Ascending aorta (tissue), 2 donors: ENCODE measurements at regions not wholly inside any gene's neighbourhood (a gene's known extent, or its start where the extent isn't known, plus 50 kb on each side); places are given as distances from the start of the nearest gene placed in this dataset.

Source experiments
- DNase-seq, 2 donors: peaks; one replicate each; pipeline ENCODE4 v3.0.0-alpha.2; 2019; ENCODE audit warnings: low spot score in 2 of 2
- H3K27ac ChIP-seq, 2 donors: fragments of 200-600 bp; sonication (generic); one replicate each; pipeline ENCODE4 v1.5.1; 2016 to 2017; ENCODE audit warnings: mild to moderate bottlenecking in 1 of 2
- H3K27me3 ChIP-seq: fragments of 200-600 bp; sonication (generic); one replicate; pipeline ENCODE4 v1.5.1; 2017
- H3K36me3 ChIP-seq, 2 donors: fragments of 200-600 bp; sonication (generic); one replicate each; pipeline ENCODE4 v1.5.1; 2016
- H3K4me1 ChIP-seq, 2 donors: fragments of 200-600 bp; sonication (generic); one replicate each; pipeline ENCODE4 v1.5.1; 2016 to 2017; ENCODE audit warnings: mild to moderate bottlenecking in 1 of 2
- H3K4me3 ChIP-seq, 2 donors: fragments of 200-600 bp; sonication (generic); one replicate each; pipeline ENCODE4 v1.5.1; 2016 to 2017; ENCODE audit warnings: mild to moderate bottlenecking in 1 of 2
- H3K9me3 ChIP-seq, 2 donors: fragments of 200-600 bp; sonication (generic); one replicate each; pipeline ENCODE4 v1.5.1; 2016
- intact Hi-C: fragments of 100-400 bp; cut with DNase I; formaldehyde crosslinking; loops from one replicate; pipeline ENCODE4 v1.15.1; 2023
- TF ChIP-seq, protein P1 (sequence below), 3 experiments: fragments of 200-600 bp in 2 of 3; fragments of 450-650 bp in 1 of 3; sonication (generic) in 2 of 3; IDR thresholded peaks; one replicate each; pipeline ENCODE4 v1.5.1; 2016 to 2019; ENCODE audit warnings: antibody characterized with exemption in 3 of 3, mild to moderate bottlenecking in 1 of 3, moderate library complexity in 1 of 3

DNA sequence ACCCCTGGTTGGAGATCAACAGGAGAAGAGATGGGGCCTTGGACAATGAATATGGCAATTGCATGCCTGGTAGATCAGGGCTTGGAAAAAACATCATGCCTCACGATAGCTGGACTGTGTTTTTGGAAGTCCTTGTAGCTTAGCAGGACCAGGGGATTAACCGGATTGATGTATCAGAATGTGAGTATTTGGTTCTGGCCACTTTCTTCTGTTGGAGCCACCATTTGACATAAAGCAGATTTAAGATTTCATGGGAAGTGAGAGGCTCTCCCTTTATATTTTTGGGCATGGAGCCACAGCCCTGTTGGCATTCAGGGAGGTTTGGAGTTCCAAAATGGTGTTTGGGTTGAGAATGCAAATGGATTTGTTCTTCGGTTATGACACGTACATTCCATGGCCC lies 424.7 kb upstream of the MAF start:
- Histone ChIP-seq H3K27ac (no peak overlapping the region), H3K4me3 (no peak overlapping the region), H3K36me3 (no peaks in the 10 kb centered on the region), H3K4me1 (no peaks in the 10 kb centered on the region), H3K9me3 (no peaks in the 10 kb centered on the region), H3K27me3 (no peaks in the 10 kb centered on the region)
- TF ChIP-seq, protein P1, sequence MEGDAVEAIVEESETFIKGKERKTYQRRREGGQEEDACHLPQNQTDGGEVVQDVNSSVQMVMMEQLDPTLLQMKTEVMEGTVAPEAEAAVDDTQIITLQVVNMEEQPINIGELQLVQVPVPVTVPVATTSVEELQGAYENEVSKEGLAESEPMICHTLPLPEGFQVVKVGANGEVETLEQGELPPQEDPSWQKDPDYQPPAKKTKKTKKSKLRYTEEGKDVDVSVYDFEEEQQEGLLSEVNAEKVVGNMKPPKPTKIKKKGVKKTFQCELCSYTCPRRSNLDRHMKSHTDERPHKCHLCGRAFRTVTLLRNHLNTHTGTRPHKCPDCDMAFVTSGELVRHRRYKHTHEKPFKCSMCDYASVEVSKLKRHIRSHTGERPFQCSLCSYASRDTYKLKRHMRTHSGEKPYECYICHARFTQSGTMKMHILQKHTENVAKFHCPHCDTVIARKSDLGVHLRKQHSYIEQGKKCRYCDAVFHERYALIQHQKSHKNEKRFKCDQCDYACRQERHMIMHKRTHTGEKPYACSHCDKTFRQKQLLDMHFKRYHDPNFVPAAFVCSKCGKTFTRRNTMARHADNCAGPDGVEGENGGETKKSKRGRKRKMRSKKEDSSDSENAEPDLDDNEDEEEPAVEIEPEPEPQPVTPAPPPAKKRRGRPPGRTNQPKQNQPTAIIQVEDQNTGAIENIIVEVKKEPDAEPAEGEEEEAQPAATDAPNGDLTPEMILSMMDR (IDR thresholded peaks at IDR 0.05) = no peak
- intact Hi-C loops = no loop called here
- no peak for DNase-seq

DNA sequence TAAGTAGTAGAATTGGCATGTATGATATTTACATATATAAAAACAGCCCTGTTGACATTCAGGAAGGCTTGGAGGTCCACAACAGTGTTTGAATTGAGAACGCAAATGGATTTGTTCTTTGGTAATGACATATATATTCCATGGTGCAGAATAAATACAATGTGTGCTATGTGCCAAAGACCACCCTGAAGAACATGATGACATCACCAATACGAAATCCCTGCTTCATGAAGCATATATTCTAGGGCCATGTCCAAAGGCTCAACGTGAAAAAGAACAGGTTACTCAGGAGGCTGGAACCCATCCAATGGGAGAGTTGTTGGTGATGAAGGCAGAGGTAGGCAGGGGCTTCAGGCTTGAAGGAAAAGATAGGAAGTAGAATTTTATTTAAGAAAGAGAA lies 423.9 kb upstream of the MAF start:
- H3K27me3 ChIP-seq = no peaks in the 10 kb centered on the region
- no peak overlapping the region for H3K4me3 ChIP-seq
- DNase-seq = no peak
- TF ChIP-seq, protein P1 (IDR thresholded peaks at IDR 0.05) = no peak
- intact Hi-C loops = no loop called here
- no peaks in the 10 kb centered on the region for H3K4me1 ChIP-seq
- no peaks in the 10 kb centered on the region for H3K9me3 ChIP-seq
- H3K27ac ChIP-seq = no peak overlapping the region
- H3K36me3 ChIP-seq = no peaks in the 10 kb centered on the region

DNA sequence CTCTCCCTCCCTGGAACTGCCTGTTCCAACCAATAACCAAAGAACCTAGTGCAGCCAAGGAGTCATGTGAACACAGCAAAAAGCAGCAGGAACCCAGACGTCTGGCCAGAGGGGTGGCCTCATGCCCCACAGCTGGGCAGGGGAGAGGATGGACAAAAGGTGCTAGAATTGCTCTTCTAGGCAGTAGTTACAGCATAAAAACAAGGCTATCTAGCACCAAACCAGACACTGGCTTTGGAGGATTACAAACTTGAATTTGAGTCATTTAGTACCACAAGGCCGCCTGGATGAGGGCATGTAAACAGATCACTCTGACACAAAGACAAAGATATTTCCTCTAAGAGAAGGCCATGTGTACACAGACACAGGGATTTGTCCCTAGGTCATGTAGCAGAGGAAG lies 423.3 kb upstream of the MAF start:
- Histone ChIP-seq H3K4me3 (no peak overlapping the region), H3K27me3 (no peaks in the 10 kb centered on the region), H3K4me1 (no peaks in the 10 kb centered on the region), H3K36me3 (no peaks in the 10 kb centered on the region), H3K9me3 (no peaks in the 10 kb centered on the region), H3K27ac (no peak overlapping the region)
- DNase-seq = no peak
- intact Hi-C loops = no loop called here
- TF ChIP-seq, protein P1 (IDR thresholded peaks at IDR 0.05) = no peak

DNA sequence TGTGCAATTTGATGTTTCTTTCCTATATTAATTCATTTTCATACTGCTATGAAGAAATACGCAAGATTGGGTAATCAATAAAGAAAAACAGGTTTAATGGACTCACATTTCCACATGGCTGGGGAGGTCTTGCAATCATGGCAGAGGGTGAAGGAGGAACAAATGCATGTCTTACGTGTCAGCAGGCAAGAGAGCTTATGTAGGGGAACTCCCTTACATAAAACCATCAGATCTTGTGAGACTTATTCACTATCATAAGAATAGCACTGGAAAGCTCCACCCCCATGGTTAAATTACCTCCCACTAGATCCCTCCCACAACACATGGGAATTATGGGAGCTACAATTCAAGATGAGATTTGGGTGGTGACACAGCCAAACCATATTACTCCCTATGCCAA lies 418.9 kb upstream of the MAF start:
- no peak overlapping the region for H3K27ac ChIP-seq
- intact Hi-C loops = no loop called here
- no peaks in the 10 kb centered on the region for H3K9me3 ChIP-seq
- H3K27me3 ChIP-seq = no peaks in the 10 kb centered on the region
- H3K4me3 ChIP-seq = no peak overlapping the region
- no peaks in the 10 kb centered on the region for H3K36me3 ChIP-seq
- no peak for DNase-seq
- TF ChIP-seq, protein P1 (IDR thresholded peaks at IDR 0.05) = no peak
- no peaks in the 10 kb centered on the region for H3K4me1 ChIP-seq

DNA sequence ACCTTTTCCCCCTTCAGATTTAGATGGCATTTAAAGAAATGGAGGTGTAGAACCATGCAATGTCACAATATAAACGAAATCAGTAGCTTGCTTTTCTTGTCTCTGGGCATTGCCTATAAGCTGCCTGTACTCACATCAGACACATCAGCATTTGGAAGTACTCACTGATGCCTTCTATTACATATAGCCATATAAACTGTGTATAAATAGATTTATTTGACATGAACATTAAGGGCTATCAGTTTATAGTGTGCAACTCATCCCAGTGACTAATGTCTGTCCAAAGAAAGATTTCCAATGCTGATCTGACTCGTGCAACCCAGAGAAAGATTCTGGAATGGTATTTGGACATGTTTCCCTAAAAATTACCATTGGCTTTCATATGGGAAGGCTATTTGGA lies 417.9 kb upstream of the MAF start:
- TF ChIP-seq, protein P1 (IDR thresholded peaks at IDR 0.05) = no peak
- Histone ChIP-seq H3K27me3 (no peaks in the 10 kb centered on the region), H3K4me1 (no peaks in the 10 kb centered on the region), H3K9me3 (no peaks in the 10 kb centered on the region), H3K4me3 (no peak overlapping the region), H3K27ac (no peak overlapping the region), H3K36me3 (no peaks in the 10 kb centered on the region)
- DNase-seq = no peak
- intact Hi-C loops = no loop called here

DNA sequence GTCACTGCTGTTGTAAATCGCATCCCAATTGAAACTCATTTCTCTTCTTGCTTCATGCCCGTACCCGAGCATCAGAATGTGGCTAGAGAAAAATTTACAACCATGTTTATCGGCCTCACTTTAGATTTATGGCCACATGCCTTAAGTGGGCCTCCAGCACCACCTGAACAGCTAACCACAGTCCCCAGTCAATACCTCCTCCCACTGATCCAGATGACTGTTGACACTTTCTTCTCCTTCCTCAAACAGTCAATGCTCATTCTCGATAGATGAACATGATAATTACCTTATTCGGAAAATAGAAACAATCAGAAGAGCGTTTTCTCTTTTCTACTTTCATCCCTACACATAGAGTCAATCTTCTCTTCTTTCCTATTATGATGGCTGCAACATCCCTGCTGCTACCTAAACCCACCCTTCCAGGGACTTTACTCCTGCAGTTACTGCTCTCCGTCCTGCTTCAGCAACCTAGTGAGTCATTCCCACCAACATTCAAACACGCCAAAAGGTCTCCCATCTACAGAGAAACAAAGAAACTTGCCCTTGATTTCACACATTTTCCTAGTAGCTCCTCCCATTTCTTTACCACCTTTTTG lies 416.3 kb upstream of the MAF start:
- TF ChIP-seq, protein P1 (IDR thresholded peaks at IDR 0.05) = no peak
- Histone ChIP-seq H3K36me3 (no peaks in the 10 kb centered on the region), H3K4me3 (no peak overlapping the region), H3K4me1 (no peaks in the 10 kb centered on the region), H3K9me3 (no peaks in the 10 kb centered on the region), H3K27me3 (no peaks in the 10 kb centered on the region), H3K27ac (no peak overlapping the region)
- intact Hi-C loops = no loop called here
- DNase-seq = no peak
